SH-SY5Y (cell line): ENCODE measurements at regions not wholly inside any gene's neighbourhood (a gene's known extent, or its start where the extent isn't known, plus 50 kb on each side); places are given as distances from the start of the nearest gene placed in this dataset.

Experiments used
- GATA2 ChIP-seq: IDR thresholded peaks from 2 replicates; pipeline ENCODE4 v1.6.1; 2011; ENCODE audit warnings: mild to moderate bottlenecking, low read depth, low read length
- GATA3 ChIP-seq: IDR thresholded peaks from 2 replicates; pipeline ENCODE4 v1.6.1; 2011; ENCODE audit warnings: low read depth, mild to moderate bottlenecking, low read length, moderate library complexity

- TF ChIP-seq GATA3 (no peak), GATA2 (no peak)
Measured at GRCh38 chr2:118464046-118464445, 375.8 kb downstream of the INSIG2 start.
